ENCODE measurements at regions not wholly inside any gene's neighbourhood (a gene's known extent, or its start where the extent isn't known, plus 50 kb on each side); places are given as distances from the start of the nearest gene placed in this dataset.

DNA sequence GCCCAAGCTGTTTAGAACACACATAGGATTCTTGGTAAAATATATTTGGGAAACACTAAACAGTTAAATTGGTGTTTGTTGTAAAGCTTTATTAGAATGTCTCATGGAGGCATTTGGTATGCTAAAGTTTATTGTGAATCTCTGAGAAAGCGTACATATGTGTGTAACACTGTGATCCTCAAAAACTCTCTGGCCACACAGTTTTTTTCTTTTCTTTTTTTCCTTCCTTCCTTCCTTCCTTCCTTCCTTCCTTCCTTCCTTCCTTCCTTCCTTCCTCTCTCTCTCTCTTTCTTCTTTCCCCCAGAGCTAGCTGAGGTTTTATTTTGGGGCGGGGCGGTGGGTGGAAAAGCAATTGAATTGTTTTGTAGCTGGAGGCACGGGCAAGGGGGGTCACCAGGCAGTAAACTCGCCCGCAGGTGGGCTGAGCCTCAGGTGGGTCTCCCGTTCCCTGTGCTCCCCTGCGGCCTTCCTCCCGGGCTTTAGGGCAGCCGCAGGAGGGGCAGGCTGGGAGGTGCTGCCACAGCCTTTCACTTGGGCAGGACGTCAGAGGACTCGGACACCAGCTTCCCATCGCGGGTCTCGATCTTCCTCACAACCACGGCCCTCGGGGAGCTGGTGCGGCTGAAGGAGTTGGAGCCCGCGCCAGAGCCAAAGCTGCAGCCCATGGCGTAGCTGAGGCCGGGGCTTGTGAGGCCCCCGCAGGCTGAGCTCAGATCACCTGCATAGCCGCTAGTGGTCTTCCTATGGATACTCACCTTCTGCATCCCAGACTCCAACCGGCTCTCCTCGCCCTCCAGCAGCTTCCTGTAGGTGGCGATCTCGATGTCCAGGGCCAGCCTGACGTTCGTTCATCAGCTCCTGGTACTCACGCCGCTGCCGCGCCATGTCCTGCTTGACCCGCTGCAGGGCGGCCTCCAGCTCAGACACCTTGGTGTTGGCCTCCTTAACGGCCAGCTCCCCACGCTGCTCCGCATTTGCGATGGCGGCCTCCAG, 459.0 kb downstream of the GATA3 start:
- no peak for DNase-seq
- no peaks in the 10 kb centered on the region for H3K27me3 ChIP-seq
- no peaks in the 10 kb centered on the region for H3K36me3 ChIP-seq
- no peaks in the 10 kb centered on the region for H3K9me3 ChIP-seq
- no peak overlapping the region for H3K4me3 ChIP-seq

DNA sequence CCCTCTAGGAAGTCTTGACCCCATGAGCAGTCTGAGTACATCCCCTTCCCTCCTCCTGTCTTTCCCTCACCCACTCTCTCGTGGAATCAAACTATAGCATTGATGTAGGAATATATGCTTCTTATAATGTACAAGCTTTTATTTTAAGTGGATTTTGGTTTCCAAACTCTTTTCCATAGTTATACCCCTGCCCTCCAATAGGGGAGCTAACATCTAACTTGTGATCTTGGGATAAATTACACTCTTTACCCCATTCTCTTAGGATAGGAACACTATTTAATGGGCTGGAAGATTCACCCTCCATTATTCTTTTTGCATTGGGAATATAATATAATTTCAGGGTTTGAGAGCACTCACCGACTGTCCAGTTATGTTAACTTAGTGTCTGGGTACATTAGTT, 465.9 kb downstream of the GATA3 start:
- Histone ChIP-seq H3K27me3 (no peaks in the 10 kb centered on the region), H3K9me3 (no peaks in the 10 kb centered on the region), H3K36me3 (no peaks in the 10 kb centered on the region)

DNA sequence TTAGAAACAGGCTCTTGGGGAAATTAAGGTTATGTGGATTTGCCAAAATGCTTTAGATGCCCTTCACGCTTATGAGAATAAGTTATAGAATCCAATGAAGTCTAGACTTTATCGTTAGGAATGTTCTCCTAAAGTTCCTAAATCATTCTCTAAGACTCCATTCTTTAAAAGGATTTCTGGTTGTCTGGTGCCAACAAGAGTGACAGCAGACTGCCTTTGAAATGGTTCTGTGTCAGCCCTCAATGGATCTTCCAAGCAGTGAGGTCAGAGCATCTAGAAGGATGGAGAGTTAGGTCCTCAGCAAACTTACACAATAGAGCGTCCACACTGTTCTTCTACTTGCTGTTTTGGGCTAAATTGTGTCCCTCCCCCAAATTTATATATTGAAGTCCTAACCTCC, 473.3 kb downstream of the GATA3 start:
- Histone ChIP-seq H3K9me3 (no peaks in the 10 kb centered on the region; the same call in 1 of the 2 replicates), H3K4me3 (no peak overlapping the region), H3K36me3 (no peaks in the 10 kb centered on the region), H3K27me3 (no peaks in the 10 kb centered on the region)
- no peak for DNase-seq

More for the DNA sequence above, 465.9 kb downstream of the GATA3 start:
- DNase-seq: no peak
- no peak overlapping the region for H3K4me3 ChIP-seq

DNA sequence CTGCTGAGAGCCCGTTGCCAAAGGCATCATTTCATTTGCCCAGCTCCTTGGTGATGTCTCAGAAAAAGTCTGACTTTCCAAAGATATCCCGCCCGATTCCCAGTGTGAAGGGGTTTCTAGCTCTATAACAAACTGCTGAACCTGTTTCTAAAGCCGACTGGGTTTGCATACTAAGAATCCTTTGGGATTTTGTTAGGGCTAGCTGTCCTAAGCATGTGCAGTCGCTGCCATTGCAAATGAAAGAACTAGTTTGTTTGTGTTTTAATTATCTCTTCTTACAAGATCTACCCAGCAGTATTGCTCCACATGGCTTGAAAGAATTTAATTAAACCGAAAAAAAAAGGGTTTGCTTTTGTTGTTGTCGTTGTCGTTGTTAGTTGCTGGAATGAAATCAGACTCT, 476.6 kb downstream of the GATA3 start:
- H3K27me3 ChIP-seq: no peaks in the 10 kb centered on the region
- no peaks in the 10 kb centered on the region; the same call in 1 of the 2 replicates for H3K9me3 ChIP-seq
- H3K36me3 ChIP-seq: no peaks in the 10 kb centered on the region

DNA sequence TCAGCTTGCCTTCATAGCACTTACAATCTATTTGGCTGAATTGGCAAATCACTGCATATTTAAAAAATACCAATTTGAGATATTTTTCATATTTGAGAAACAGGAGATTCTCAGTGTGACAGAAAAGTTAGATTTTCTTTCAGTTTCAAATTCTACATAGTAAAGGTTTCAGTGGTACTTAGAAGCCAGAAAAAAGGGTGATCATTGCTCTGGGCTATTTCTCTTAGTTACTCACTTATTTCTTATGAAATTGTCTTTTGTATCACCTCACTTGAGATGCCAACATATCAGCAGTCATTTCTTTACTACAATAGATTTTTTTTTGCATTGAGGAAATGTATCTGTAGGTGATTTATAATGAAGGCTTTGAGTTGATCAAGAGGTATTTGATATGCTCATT, 478.2 kb downstream of the GATA3 start:
- H3K27me3 ChIP-seq: no peaks in the 10 kb centered on the region
- H3K4me3 ChIP-seq: no peak overlapping the region
- no peaks in the 10 kb centered on the region for H3K36me3 ChIP-seq
- DNase-seq: no peak
- H3K9me3 ChIP-seq: no peaks in the 10 kb centered on the region; the same call in 1 of the 2 replicates

More for the DNA sequence above, 476.6 kb downstream of the GATA3 start:
- no peak overlapping the region for H3K4me3 ChIP-seq
- DNase-seq: no peak

DNA sequence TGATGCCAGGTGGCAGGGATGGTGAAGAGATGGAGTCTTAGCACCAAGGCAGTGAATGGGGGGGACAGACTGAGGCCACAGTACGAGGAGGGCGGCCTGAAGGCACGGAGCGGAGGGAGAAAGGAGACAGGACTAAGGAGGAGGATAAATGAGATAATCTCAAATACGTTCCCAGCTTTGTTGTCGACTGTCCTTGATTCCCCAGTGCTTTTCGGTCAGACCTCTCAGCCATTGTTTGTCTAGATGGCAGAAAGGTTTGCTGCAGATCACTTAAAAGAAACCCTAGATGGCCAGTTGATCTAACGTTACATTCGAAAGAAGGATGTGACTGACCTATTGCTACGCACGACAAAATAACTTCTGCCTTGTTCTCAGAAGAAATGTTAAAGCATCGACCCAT, 479.0 kb downstream of the GATA3 start:
- Histone ChIP-seq H3K36me3 (no peaks in the 10 kb centered on the region), H3K9me3 (no peaks in the 10 kb centered on the region), H3K27me3 (no peaks in the 10 kb centered on the region), H3K4me3 (no peak overlapping the region)
- DNase-seq: no peak

DNA sequence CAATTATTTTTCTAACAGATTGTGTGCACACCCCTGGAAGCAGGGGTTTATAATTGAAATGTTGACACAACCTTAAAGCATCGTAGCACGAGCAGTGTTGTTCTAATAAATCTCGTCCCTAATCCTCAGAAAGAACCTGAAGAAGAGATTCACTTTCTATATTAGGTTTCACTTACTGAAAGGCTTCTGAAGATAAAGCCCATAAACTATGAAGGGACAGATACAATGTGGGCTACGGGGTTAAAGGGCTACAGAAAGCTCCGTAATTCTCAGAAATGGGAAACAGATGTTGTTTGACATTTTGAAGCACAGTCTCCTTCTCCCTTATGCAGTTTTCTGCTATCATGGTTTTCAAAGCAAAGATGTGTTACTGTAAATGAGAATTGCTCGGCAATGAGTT, 479.6 kb downstream of the GATA3 start:
- no peaks in the 10 kb centered on the region for H3K9me3 ChIP-seq
- H3K36me3 ChIP-seq: no peaks in the 10 kb centered on the region
- no peak overlapping the region for H3K4me3 ChIP-seq
- no peak for DNase-seq
- H3K27me3 ChIP-seq: no peaks in the 10 kb centered on the region

DNA sequence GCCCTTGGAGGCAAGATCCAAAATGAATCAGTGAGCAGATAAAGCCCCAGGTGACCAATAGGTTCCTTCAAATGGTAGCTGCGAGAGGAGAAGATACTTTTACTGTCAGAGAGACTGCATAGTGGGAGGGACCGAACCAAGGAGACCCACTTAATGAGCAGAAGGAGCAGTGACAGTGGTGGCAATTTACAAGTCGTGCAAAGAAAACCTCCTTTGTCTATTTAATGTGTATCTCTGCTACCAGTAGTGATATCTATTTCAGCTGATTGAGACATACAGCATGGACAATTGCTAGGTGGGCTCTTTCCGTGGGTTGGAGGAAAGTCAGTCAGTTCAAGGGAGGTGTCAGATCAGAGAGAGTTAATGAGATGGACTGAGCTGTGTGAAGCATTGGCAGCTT, 480.4 kb downstream of the GATA3 start:
- Histone ChIP-seq H3K9me3 (no peaks in the 10 kb centered on the region), H3K36me3 (no peaks in the 10 kb centered on the region), H3K27me3 (no peaks in the 10 kb centered on the region), H3K4me3 (no peak overlapping the region)
- DNase-seq: no peak

DNA sequence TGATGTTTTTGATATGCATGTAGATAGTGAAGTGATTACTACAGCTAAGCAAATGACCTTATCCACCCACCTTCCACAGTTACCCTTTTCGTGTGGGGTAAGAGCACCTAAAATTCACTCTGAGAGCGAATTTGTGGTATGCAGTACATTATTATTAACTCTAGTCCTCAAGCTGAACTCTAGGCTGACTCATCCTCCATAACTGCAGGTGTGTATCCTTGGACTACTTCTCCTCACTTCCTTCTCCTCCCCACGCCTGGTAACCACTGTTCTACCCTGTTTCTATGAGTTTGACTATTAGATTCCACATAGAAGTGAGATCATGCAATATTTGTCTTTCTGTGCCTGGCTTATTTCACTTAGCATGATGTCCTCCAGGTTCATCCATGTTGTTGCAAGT, 484.6 kb downstream of the GATA3 start:
- Histone ChIP-seq H3K4me3 (no peak overlapping the region), H3K36me3 (no peaks in the 10 kb centered on the region), H3K9me3 (no peaks in the 10 kb centered on the region), H3K27me3 (no peaks in the 10 kb centered on the region)
- no peak for DNase-seq

DNA sequence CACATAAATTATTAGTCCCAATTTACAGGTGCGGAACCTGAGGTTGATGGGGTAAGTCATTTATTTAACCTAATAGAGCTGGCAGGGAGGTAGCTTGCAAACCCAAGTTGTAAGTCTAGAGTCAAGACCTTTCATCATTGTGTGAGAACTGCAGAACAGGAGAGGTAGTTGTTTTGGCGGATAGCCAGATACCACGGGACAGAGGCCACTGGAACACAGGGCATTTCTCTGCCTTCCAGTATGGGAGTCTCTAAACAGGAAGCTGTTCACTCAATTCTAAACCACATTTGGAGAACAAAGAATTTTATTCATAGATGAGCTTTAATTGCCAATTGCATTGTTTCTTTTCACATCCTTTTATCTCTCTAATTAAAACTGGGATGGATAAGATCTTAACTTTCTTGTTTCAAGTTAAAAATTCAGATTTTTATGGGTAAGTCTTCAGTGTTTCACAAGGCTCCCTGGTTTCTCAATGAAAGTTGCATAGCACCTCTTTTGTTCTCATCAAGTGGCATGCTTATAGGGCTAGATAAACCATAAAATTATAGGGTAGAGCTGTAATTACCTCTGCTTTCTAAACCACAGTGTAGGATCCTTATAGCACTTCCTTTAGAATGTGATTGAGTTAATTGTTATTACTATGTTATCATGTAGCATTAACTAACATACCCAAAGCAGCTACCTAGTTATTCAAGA, 489.0 kb downstream of the GATA3 start:
- Histone ChIP-seq H3K4me3 (no peak overlapping the region), H3K27me3 (no peaks in the 10 kb centered on the region), H3K36me3 (no peaks in the 10 kb centered on the region), H3K9me3 (0 out of 2 replicates have a peak, but pooled peaks cover 5% of the 10 kb centered on the region)
- no peak for DNase-seq

DNA sequence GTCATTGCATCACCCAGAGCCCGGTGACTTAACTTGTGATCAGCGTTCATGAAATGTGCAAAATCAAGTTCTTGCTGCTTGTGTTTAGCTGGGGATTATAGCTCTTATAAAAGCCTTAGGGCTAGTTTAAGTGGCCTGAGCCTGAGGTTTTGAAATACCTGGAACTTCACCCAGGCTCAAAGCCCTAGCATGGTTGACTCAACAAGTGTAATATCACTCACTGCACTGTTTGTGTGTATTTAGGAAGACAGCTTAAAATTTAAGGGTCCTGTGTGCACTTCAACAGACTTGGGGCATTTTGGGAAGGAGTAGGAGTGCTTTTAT, 489.5 kb downstream of the GATA3 start:
- H3K9me3 ChIP-seq: 0 out of 2 replicates have a peak, but pooled peaks cover 5% of the 10 kb centered on the region
- no peaks in the 10 kb centered on the region for H3K36me3 ChIP-seq
- DNase-seq: no peak
- no peaks in the 10 kb centered on the region for H3K27me3 ChIP-seq
- no peak overlapping the region for H3K4me3 ChIP-seq

DNA sequence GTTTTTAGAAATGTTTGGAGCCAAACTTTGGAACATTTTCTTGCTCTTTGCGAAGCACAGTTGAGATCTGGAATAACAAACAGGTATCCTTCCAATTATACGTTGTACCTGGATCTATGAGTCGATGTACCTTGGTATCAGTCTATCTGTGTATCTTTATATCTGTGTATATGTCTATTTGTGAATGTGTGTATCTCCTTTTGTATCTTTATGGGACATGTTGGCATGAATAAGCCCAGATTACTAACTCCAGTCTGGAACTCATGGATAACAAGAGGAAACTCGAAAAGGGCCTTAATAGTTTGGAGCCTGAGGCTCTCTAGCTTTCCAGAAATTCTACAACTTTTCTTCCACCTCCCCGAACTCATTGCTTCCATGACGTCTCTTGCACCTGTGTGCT, 490.0 kb downstream of the GATA3 start:
- Histone ChIP-seq H3K9me3 (0 out of 2 replicates have a peak, but pooled peaks cover 5% of the 10 kb centered on the region), H3K36me3 (no peaks in the 10 kb centered on the region), H3K27me3 (no peaks in the 10 kb centered on the region), H3K4me3 (no peak overlapping the region)
- no peak for DNase-seq

DNA sequence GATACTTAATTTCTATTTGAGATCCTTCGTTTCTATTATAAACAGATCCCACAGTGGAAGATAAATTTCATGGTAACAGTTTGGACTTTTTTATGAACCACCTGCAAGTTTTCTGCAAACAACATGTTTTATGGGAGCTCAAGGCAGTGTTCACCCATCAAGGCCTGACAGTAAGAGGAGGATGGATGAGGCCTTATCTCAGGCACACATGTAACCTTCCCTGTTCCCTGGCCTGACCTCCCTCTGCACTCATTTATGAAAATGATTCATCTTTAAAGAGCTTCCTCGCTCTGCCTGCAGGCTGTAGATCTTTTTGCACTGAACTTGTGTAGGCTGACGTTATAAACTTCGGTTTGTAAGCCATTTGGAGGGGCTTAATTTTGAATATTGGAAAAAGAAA, 500.1 kb downstream of the GATA3 start:
- H3K27me3 ChIP-seq: no peaks in the 10 kb centered on the region
- no peak overlapping the region for H3K4me3 ChIP-seq
- H3K9me3 ChIP-seq: peaks cover 2% of the 10 kb centered on the region; the same call in 1 of the 2 replicates
- H3K36me3 ChIP-seq: no peaks in the 10 kb centered on the region
- DNase-seq: no peak

DNA sequence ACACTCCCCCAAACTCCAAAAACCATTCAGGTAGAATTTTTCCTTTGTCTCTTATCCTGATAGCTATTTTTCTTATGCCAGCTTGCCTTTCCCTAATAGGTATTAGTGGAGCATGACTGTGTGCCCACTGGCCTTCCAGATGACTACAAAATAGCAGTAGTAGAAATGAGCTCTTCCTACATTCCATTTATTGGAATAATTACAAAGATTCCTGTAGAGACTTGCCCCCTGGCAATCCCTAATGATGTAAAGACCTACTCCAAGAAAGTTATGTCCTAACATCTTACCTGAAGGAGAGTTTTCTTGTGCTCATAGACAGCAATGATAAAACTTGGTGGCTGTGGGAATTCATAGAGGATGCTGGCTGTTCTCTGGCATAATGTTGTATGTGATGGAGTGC, 501.8 kb downstream of the GATA3 start:
- H3K27me3 ChIP-seq: peaks cover 2% of the 10 kb centered on the region; the same call in 1 of the 2 replicates
- no peak for DNase-seq
- no peaks in the 10 kb centered on the region for H3K36me3 ChIP-seq
- H3K9me3 ChIP-seq: no peaks in the 10 kb centered on the region
- H3K4me3 ChIP-seq: no peak overlapping the region

DNA sequence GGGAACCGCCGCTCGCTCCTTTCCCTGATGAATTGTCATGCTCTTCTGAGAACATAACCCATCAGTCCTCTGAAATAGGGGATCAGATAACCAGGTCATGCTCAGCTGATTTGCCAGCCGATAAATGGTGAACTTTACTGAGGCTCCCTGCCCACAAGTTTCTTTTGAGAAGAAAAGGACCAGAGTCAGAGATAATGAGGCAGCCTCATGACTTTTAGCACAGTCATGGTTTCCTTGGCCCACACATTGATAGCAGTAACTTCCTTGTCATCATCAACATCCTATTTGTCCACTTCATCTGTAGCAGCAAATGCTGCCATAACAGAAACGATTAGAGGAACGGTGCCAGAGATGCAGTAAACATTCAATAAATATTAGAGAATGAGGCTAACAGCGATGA, 509.0 kb downstream of the GATA3 start:
- H3K4me3 ChIP-seq: no peak overlapping the region
- H3K9me3 ChIP-seq: no peaks in the 10 kb centered on the region
- DNase-seq: no peak
- peaks cover 2% of the 10 kb centered on the region; the same call in 1 of the 2 replicates for H3K27me3 ChIP-seq
- no peaks in the 10 kb centered on the region for H3K36me3 ChIP-seq

DNA sequence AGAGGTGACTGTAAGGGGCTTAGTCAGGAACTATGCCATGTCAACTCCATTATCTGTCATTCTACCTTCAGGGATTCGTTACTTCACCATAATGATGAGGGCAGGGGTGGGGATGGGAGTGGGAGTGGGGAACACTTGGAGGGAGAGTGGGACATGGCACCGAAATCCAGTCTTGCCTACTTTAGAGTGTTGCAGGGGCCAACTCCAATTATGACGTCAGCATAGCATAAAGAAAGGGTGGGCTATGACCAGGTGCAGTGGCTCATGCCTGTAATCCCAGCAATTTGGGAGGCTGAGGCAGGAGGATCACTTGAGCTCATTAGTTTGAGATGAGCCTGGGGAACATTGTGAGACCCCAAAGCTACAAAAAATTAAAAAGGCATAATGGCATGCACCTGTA, 512.2 kb downstream of the GATA3 start:
- no peak for DNase-seq
- no peaks in the 10 kb centered on the region for H3K27me3 ChIP-seq

DNA sequence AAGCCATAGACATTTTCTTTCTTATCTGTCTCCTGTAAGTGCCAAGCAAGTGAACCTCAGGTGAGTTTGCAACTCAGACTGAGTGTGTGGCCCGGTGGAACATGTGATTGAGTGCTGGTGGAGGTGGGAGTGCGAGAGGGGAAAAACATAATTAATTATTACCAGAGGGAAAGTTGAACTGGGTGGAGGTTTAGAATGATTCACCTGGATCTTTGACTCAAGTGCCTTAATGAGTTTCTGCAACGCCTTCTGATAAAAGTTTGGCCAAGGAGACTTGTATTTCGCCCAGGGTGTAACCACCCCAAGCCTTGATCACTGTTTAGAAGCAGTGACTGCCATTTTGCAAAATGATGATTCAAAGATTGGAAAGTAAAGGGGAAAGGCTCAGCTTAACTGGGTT, 513.9 kb downstream of the GATA3 start:
- H3K4me3 ChIP-seq: no peak overlapping the region
- H3K27me3 ChIP-seq: no peaks in the 10 kb centered on the region
- H3K9me3 ChIP-seq: no peaks in the 10 kb centered on the region
- no peak for DNase-seq
- no peaks in the 10 kb centered on the region for H3K36me3 ChIP-seq

More for the DNA sequence above, 512.2 kb downstream of the GATA3 start:
- no peaks in the 10 kb centered on the region for H3K36me3 ChIP-seq
- H3K4me3 ChIP-seq: no peak overlapping the region
- H3K9me3 ChIP-seq: no peaks in the 10 kb centered on the region
